ENCODE measurements at regions not wholly inside any gene's neighbourhood (a gene's known extent, or its start where the extent isn't known, plus 50 kb on each side); places are given as distances from the start of the nearest gene placed in this dataset.

GRCh38 chr14:28321475-28322244, 444.9 kb upstream of the FOXG1 start:
- Histone ChIP-seq H3K4me2 (ENCODE audit: unreplicated experiment) (no peak overlapping the region), H3K79me2 (ENCODE audit: insufficient read depth) (no peaks in the 10 kb centered on the region), H3K27me3 (replicated peaks; ENCODE audit: insufficient read depth) (no peaks in the 10 kb centered on the region), H3K4me1 (ENCODE audit: insufficient read depth) (no peaks in the 10 kb centered on the region), H3F3A (ENCODE audit: insufficient read depth) (no peaks in the 10 kb centered on the region), H4K20me1 (ENCODE audit: insufficient read depth) (no peaks in the 10 kb centered on the region), H3K36me3 (ENCODE audit: low read depth) (no peaks in the 10 kb centered on the region), H2AFZ (no peak overlapping the region), H3K9me3 (ENCODE audit: low read depth) (no peaks in the 10 kb centered on the region), H3K4me3 (no peak overlapping the region), H3K9me2 (ENCODE audit: insufficient read depth) (no peaks in the 10 kb centered on the region), H3K27ac (no peak overlapping the region), H3K9ac (no peak overlapping the region)
- TF ChIP-seq EZH2 (IDR thresholded peaks at IDR 0.05; ENCODE audit: insufficient read depth, poor library complexity, severe bottlenecking): no peak
- WGBS, 2 experiments (ENCODE audit: low coverage in 1 of 2, low lambda C conversion rate in 2 of 2, missing lambda C conversion rate in 2 of 2): 7 to 8% methylated on average over 3 of the region's 3 CpGs
- DNase-seq: no peak
- in situ Hi-C loops (cut with MboI): no loop called here

- no peaks in the 10 kb centered on the region for H3K9me3 ChIP-seq (ENCODE audit: low read depth)
- no peak overlapping the region for H3K27ac ChIP-seq
- no peak overlapping the region for H3K9ac ChIP-seq
- H3K4me2 ChIP-seq (ENCODE audit: unreplicated experiment): no peak overlapping the region
- H3K9me2 ChIP-seq (ENCODE audit: insufficient read depth): no peaks in the 10 kb centered on the region
- no peak overlapping the region for H3K4me3 ChIP-seq
- WGBS, 2 experiments (ENCODE audit: low coverage in 1 of 2, low lambda C conversion rate in 2 of 2, missing lambda C conversion rate in 2 of 2): 9 to 10% methylated on average over 4 of the region's 4 CpGs
- H3K27me3 ChIP-seq (replicated peaks; ENCODE audit: insufficient read depth): no peaks in the 10 kb centered on the region
- no peaks in the 10 kb centered on the region for H3K36me3 ChIP-seq (ENCODE audit: low read depth)
- no peaks in the 10 kb centered on the region for H3K79me2 ChIP-seq (ENCODE audit: insufficient read depth)
- DNase-seq: no peak
- in situ Hi-C loops (cut with MboI): no loop called here
- H4K20me1 ChIP-seq (ENCODE audit: insufficient read depth): no peaks in the 10 kb centered on the region
- no peaks in the 10 kb centered on the region for H3K4me1 ChIP-seq (ENCODE audit: insufficient read depth)
- TF ChIP-seq EZH2phosphoT487 (IDR thresholded peaks at IDR 0.05; ENCODE audit: insufficient read depth, low read depth) (no peak), EZH2 (IDR thresholded peaks at IDR 0.05; ENCODE audit: insufficient read depth, poor library complexity, severe bottlenecking) (no peak)
- H3F3A ChIP-seq (ENCODE audit: insufficient read depth): no peaks in the 10 kb centered on the region
- no peak overlapping the region for H2AFZ ChIP-seq
These were observed 443.2 kb upstream of the FOXG1 start for GRCh38 chr14:28323366-28323765.

- Histone ChIP-seq H3K4me2 (ENCODE audit: unreplicated experiment) (no peak overlapping the region), H3K4me1 (ENCODE audit: insufficient read depth) (no peaks in the 10 kb centered on the region), H3K9ac (no peak overlapping the region), H3K79me2 (ENCODE audit: insufficient read depth) (no peaks in the 10 kb centered on the region), H3K27me3 (replicated peaks; ENCODE audit: insufficient read depth) (no peaks in the 10 kb centered on the region), H3K27ac (no peak overlapping the region), H3K9me2 (ENCODE audit: insufficient read depth) (no peaks in the 10 kb centered on the region), H3K4me3 (no peak overlapping the region), H2AFZ (no peak overlapping the region), H4K20me1 (ENCODE audit: insufficient read depth) (no peaks in the 10 kb centered on the region), H3K36me3 (ENCODE audit: low read depth) (no peaks in the 10 kb centered on the region), H3F3A (ENCODE audit: insufficient read depth) (no peaks in the 10 kb centered on the region), H3K9me3 (ENCODE audit: low read depth) (peaks cover 6% of the 10 kb centered on the region)
- 11 to 14% methylated on average over 5 of the region's 5 CpGs for WGBS, 2 experiments (ENCODE audit: low coverage in 1 of 2, low lambda C conversion rate in 2 of 2, missing lambda C conversion rate in 2 of 2)
- in situ Hi-C loops (cut with MboI): no loop called here
- no peak for DNase-seq
- TF ChIP-seq EZH2phosphoT487 (IDR thresholded peaks at IDR 0.05; ENCODE audit: insufficient read depth, low read depth) (no peak), EZH2 (IDR thresholded peaks at IDR 0.05; ENCODE audit: insufficient read depth, poor library complexity, severe bottlenecking) (no peak)
These were observed 442.4 kb upstream of the FOXG1 start for GRCh38 chr14:28323951-28324741.

GRCh38 chr14:28340816-28341215, 425.8 kb upstream of the FOXG1 start:
- H3K4me3 ChIP-seq: no peak overlapping the region
- H2AFZ ChIP-seq: no peak overlapping the region
- no peaks in the 10 kb centered on the region for H3K4me1 ChIP-seq (ENCODE audit: insufficient read depth)
- TF ChIP-seq EZH2 (IDR thresholded peaks at IDR 0.05; ENCODE audit: insufficient read depth, poor library complexity, severe bottlenecking) (no peak), EZH2phosphoT487 (IDR thresholded peaks at IDR 0.05; ENCODE audit: insufficient read depth, low read depth) (no peak)
- H3K79me2 ChIP-seq (ENCODE audit: insufficient read depth): no peaks in the 10 kb centered on the region
- no peaks in the 10 kb centered on the region for H3K9me2 ChIP-seq (ENCODE audit: insufficient read depth)
- H3K36me3 ChIP-seq (ENCODE audit: low read depth): no peaks in the 10 kb centered on the region
- H3K9ac ChIP-seq: no peak overlapping the region
- no peaks in the 10 kb centered on the region for H4K20me1 ChIP-seq (ENCODE audit: insufficient read depth)
- H3K27ac ChIP-seq: no peak overlapping the region
- no peak overlapping the region for H3K4me2 ChIP-seq (ENCODE audit: unreplicated experiment)
- in situ Hi-C loops (cut with MboI): no loop called here
- DNase-seq: no peak
- no peaks in the 10 kb centered on the region for H3F3A ChIP-seq (ENCODE audit: insufficient read depth)
- no peaks in the 10 kb centered on the region for H3K9me3 ChIP-seq (ENCODE audit: low read depth)
- no peaks in the 10 kb centered on the region for H3K27me3 ChIP-seq (replicated peaks; ENCODE audit: insufficient read depth)
